ENCODE measurements at regions not wholly inside any gene's neighbourhood (a gene's known extent, or its start where the extent isn't known, plus 50 kb on each side); places are given as distances from the start of the nearest gene placed in this dataset.

DNA sequence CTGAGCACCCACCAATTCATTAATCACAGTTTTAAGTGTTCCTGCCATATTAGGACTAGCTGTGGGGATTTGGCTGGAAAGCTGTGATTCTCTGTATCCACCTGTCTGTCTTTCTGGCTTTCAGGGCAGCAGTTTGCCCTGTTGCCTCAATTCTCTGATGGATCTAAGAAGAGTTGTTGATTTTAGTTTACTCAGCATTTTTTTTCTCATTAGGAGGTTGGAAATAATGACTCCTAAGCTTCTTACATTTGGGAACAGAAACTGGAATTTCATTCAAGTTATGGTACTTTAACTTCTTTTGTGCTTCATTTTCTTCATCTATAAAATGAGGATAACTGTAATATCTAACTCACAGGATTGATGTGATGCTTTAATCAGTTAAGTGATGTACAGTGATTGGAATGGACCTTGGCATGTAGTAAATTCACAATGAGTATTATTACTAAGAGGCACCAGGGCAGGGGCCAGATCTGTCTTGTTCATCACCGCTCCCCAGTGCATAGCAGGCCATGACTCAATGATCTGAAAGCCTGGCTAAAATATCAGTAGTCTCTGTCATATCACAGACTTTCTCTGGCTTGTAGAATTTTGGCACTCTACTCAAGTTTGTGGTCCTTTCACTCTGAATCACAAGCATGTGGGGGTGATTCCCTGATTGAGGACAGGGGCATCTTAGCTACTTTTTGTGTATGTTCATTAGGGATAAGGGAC is 51.4 kb upstream of the GREM2 start:
- TF ChIP-seq REST (IDR thresholded peaks at IDR 0.05; ENCODE audit: insufficient read depth in 1 of 2, low read depth in 2 of 2, low read length in 2 of 2): no peak
- TF ChIP-seq POLR2AphosphoS5 (IDR thresholded peaks at IDR 0.05; ENCODE audit: low read depth, low read length): no peak
- TF ChIP-seq TAF1 (IDR thresholded peaks at IDR 0.05; ENCODE audit: borderline replicate concordance, insufficient read depth, low read length): no peak
- no peak for TF ChIP-seq SIN3A (IDR thresholded peaks at IDR 0.05; ENCODE audit: borderline replicate concordance, insufficient read depth, low read length)

Data from PFSK-1 (cell line).